HG03060 (cell line): ENCODE measurements at regions not wholly inside any gene's neighbourhood (a gene's known extent, or its start where the extent isn't known, plus 50 kb on each side); places are given as distances from the start of the nearest gene placed in this dataset.
"Not testable (repeated sequence)": the region's sequence is repeated elsewhere in the genome, so short reads cannot be mapped to it uniquely, and the experiment has no call there.

Source experiments
- ATAC-seq: cut with Tn5 transposase; IDR thresholded peaks from one replicate; pipeline ENCODE4 v1.9.1; 2021; ENCODE audit warnings: low read depth, moderate number of reproducible peaks; ENCODE audit not compliant: unreplicated experiment

- no peak for ATAC-seq
These were observed 481.8 kb downstream of the USP25 start for GRCh38 chr21:16211339-16212303.

- ATAC-seq = no peak
These were observed 483.7 kb downstream of the USP25 start for GRCh38 chr21:16213518-16213917.

- no peak for ATAC-seq
These were observed 485.4 kb downstream of the USP25 start for GRCh38 chr21:16215193-16215592.

- no peak for ATAC-seq
These were observed 485.9 kb downstream of the USP25 start for GRCh38 chr21:16215663-16216183.

GRCh38 chr21:16216288-16216962 is 486.6 kb downstream of the USP25 start:
- ATAC-seq = no peak

- ATAC-seq = no peak
These were observed 489.0 kb downstream of the USP25 start for GRCh38 chr21:16218682-16219343.

- not testable (repeated sequence) for ATAC-seq
These were observed 495.0 kb downstream of the USP25 start for GRCh38 chr21:16224756-16225155.

GRCh38 chr21:16239659-16240265 is 510.0 kb downstream of the USP25 start:
- ATAC-seq = no peak

GRCh38 chr21:16241016-16241415 is 511.2 kb downstream of the USP25 start:
- no peak for ATAC-seq

GRCh38 chr21:16241479-16241963 is 511.7 kb downstream of the USP25 start:
- ATAC-seq = no peak

- ATAC-seq = no peak
These were observed 513.6 kb downstream of the USP25 start for GRCh38 chr21:16243396-16243795.

GRCh38 chr21:16248705-16249104 is 518.9 kb downstream of the USP25 start:
- ATAC-seq = no peak

- ATAC-seq = no peak
These were observed 520.5 kb downstream of the USP25 start for GRCh38 chr21:16250273-16250672.

GRCh38 chr21:16258844-16259611 is 529.2 kb downstream of the USP25 start:
- ATAC-seq = no peak

- no peak for ATAC-seq
These were observed 532.3 kb downstream of the USP25 start for GRCh38 chr21:16262091-16262490.

- no peak for ATAC-seq
These were observed 534.5 kb downstream of the USP25 start for GRCh38 chr21:16264319-16264718.

GRCh38 chr21:16269476-16269875 is 539.7 kb downstream of the USP25 start:
- no peak for ATAC-seq

GRCh38 chr21:16279731-16280581 is 550.2 kb downstream of the USP25 start:
- no peak for ATAC-seq

- no peak for ATAC-seq
These were observed 550.9 kb downstream of the USP25 start for GRCh38 chr21:16280686-16281091.
